Tibial artery (tissue), 4 donors: ENCODE measurements at regions not wholly inside any gene's neighbourhood (a gene's known extent, or its start where the extent isn't known, plus 50 kb on each side); places are given as distances from the start of the nearest gene placed in this dataset.

Source experiments
- DNase-seq, 2 donors: peaks; one replicate each; pipeline ENCODE4 v3.0.0-alpha.2; 2019
- H3K27ac ChIP-seq, 2 donors: fragments of 200-600 bp; sonication (generic) in 1 of 2; 1 replicate in 1 of 2; 2 replicates in 1 of 2; pipeline ENCODE4 v1.5.1; 2018 to 2019; ENCODE audit warnings: mild to moderate bottlenecking in 1 of 2
- H3K27me3 ChIP-seq, 2 donors: fragments of 200-600 bp; sonication (generic) in 1 of 2; one replicate each; pipeline versions ENCODE4 v1.5.1 to v1.6.0; 2016 to 2019
- H3K36me3 ChIP-seq, 3 donors: fragments of 200-600 bp; sonication (generic) in 2 of 3; one replicate each; pipeline ENCODE4 v1.5.1; 2016 to 2019; ENCODE audit warnings: mild to moderate bottlenecking in 2 of 3
- H3K4me1 ChIP-seq, 4 donors: fragments of 200-600 bp; sonication (generic) in 2 of 4; 1 replicate in 3 of 4; 2 replicates in 1 of 4; pipeline ENCODE4 v1.5.1; 2016 to 2019
- H3K4me3 ChIP-seq, 2 donors: fragments of 200-600 bp; sonication (generic) in 1 of 2; 1 replicate in 1 of 2; 2 replicates in 1 of 2; pipeline ENCODE4 v1.5.1; 2018 to 2019; ENCODE audit warnings: mild to moderate bottlenecking in 2 of 2
- H3K9me3 ChIP-seq, 3 donors: fragments of 200-600 bp; sonication (generic) in 1 of 3; one replicate each; pipeline ENCODE4 v1.5.1; 2016 to 2019
- CTCF ChIP-seq, 2 experiments: fragments of 200-600 bp in 1 of 2; fragments of 450-650 bp in 1 of 2; IDR thresholded peaks; one replicate each; pipeline ENCODE4 v1.5.1; 2017 to 2019; ENCODE audit warnings: antibody characterized with exemption in 2 of 2, mild to moderate bottlenecking in 1 of 2, moderate library complexity in 1 of 2
- intact Hi-C: fragments of 100-400 bp; cut with DNase I; formaldehyde crosslinking; loops from one replicate; pipeline ENCODE4 v1.15.0; 2023; ENCODE audit warnings: low total_unique reads

- H3K4me3 ChIP-seq: no peak overlapping the region
- DNase-seq: no peak
- intact Hi-C loops: loop anchor here (5.0 to 10.0 kb wide), 2 partner anchors 291 to 539 kb away; partner anchors contain the start of gene SLC38A2
- H3K36me3 ChIP-seq: no peaks in the 10 kb centered on the region
- peaks cover 0 to 31% (median 27%) of the 10 kb centered on the region in 4 donors for H3K4me1 ChIP-seq
- H3K9me3 ChIP-seq: no peaks in the 10 kb centered on the region
- TF ChIP-seq CTCF (IDR thresholded peaks at IDR 0.05): no peak
- H3K27me3 ChIP-seq: no peaks in the 10 kb centered on the region
- H3K27ac ChIP-seq: no peak overlapping the region
These were observed 162.5 kb downstream of the SLC38A4 start for GRCh38 chr12:46663318-46663717.

GRCh38 chr12:46661110-46661845 lies 164.5 kb downstream of the SLC38A4 start:
- no peak overlapping the region for H3K4me3 ChIP-seq
- TF ChIP-seq CTCF (IDR thresholded peaks at IDR 0.05): peak; percentile 84 to 87
- no peaks in the 10 kb centered on the region for H3K27me3 ChIP-seq
- H3K36me3 ChIP-seq: no peaks in the 10 kb centered on the region
- peak overlapping the region; percentile 62 to 67 for H3K27ac ChIP-seq
- H3K9me3 ChIP-seq: no peaks in the 10 kb centered on the region
- intact Hi-C loops: loop anchor here (5.0 to 10.0 kb wide), 2 partner anchors 289 to 536 kb away; partner anchors contain the start of gene SLC38A2
- peaks cover 0 to 51% (median 43%) of the 10 kb centered on the region in 4 donors for H3K4me1 ChIP-seq
- DNase-seq: peak in 1 of 2 donors; percentile 29

GRCh38 chr12:46660719-46661109 lies 165.1 kb downstream of the SLC38A4 start:
- no peaks in the 10 kb centered on the region for H3K36me3 ChIP-seq
- H3K4me3 ChIP-seq: no peak overlapping the region
- H3K27me3 ChIP-seq: no peaks in the 10 kb centered on the region
- H3K9me3 ChIP-seq: no peaks in the 10 kb centered on the region
- no peak for TF ChIP-seq CTCF (IDR thresholded peaks at IDR 0.05)
- H3K4me1 ChIP-seq: peaks cover 0 to 51% (median 43%) of the 10 kb centered on the region in 4 donors
- H3K27ac ChIP-seq: peak overlapping the region; percentile 62 to 67
- intact Hi-C loops: loop anchor here (5.0 to 10.0 kb wide), 2 partner anchors 288 to 536 kb away; partner anchors contain the start of gene SLC38A2
- no peak for DNase-seq

- DNase-seq: no peak
- Histone ChIP-seq H3K9me3 (no peaks in the 10 kb centered on the region), H3K27me3 (no peaks in the 10 kb centered on the region), H3K36me3 (no peaks in the 10 kb centered on the region), H3K4me1 (peaks cover 0 to 51% (median 43%) of the 10 kb centered on the region in 4 donors), H3K4me3 (no peak overlapping the region), H3K27ac (peak overlapping the region; percentile 62 to 67)
- TF ChIP-seq CTCF (IDR thresholded peaks at IDR 0.05): no peak
- intact Hi-C loops: loop anchor here (5.0 to 10.0 kb wide), 2 partner anchors 288 to 535 kb away; partner anchors contain the start of gene SLC38A2
These were observed 165.5 kb downstream of the SLC38A4 start for GRCh38 chr12:46660276-46660675.

- intact Hi-C loops: loop anchor here (5.0 to 10.0 kb wide), 3 partner anchors 178 to 535 kb away; partner anchors contain the start of gene SLC38A2
- Histone ChIP-seq H3K4me3 (no peak overlapping the region), H3K9me3 (no peaks in the 10 kb centered on the region), H3K4me1 (peaks cover 0 to 51% (median 43%) of the 10 kb centered on the region in 4 donors), H3K36me3 (no peaks in the 10 kb centered on the region), H3K27me3 (no peaks in the 10 kb centered on the region), H3K27ac (peak overlapping the region; percentile 62 to 67)
- no peak for DNase-seq
- no peak for TF ChIP-seq CTCF (IDR thresholded peaks at IDR 0.05)
These were observed 166.0 kb downstream of the SLC38A4 start for GRCh38 chr12:46659824-46660223.
